Amygdala (tissue), 56 donors: ENCODE measurements at regions not wholly inside any gene's neighbourhood (a gene's known extent, or its start where the extent isn't known, plus 50 kb on each side); places are given as distances from the start of the nearest gene placed in this dataset.
"Not testable (repeated sequence)": the region's sequence is repeated elsewhere in the genome, so short reads cannot be mapped to it uniquely, and the experiment has no call there.

ENCODE experiments used
- DNase-seq, 56 donors: peaks; one replicate each; lab custom pipeline; 2025; lab: John Stamatoyannopoulos, UW

DNA sequence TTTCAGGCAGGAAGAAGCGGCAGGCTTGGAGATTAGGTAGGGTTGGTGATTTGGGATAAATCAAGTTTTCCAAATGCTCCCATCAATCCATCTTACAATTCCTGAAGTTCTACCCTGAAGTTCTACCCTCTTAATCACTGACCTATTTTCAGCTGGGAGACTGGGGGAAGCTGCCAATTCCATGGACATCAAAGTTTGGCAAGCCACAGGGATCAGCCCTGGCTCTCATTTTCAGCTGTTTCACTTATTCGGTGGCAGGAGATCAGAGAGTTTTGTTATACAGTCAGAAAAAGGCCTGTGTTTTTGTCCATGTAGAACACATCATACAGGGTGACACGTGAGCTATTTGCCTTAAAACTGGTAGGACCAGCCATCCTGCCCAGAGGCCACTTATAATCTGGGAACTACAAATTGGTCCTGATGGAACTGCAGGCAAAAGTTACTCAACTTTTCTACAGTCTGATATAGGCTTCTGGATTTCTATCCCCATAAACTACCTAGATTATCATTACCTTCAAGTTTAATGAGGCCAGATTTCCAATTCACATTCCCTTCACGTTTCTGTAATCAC is 112.9 kb upstream of the ZNF746 start:
- DNase-seq: peak in 2 of 56 donors; percentile 8 to 21

- no peak for DNase-seq
Measured at GRCh38 chr7:149608168-149608567, 110.6 kb upstream of the ZNF746 start.

- DNase-seq: no peak
Measured at GRCh38 chr7:149607683-149608082, 110.1 kb upstream of the ZNF746 start.

DNA sequence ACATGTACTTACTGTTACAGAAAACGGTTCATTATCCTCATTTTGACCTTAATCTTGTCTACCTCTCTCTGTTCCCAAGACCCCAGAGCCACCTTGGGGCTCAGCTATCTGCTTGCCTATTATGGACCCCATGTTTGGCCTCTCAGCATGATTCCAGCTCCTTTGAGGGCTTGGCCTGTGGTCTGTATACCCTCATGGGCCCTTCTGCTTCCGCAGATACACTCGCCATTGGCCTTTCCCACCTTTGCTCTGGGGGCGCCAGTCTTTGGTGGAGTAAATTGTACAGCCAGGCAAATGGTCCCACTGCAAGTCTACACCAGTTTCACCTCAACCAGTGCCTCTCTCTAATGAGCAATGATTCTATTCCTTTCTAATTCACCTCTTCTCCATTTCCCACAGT is 109.2 kb upstream of the ZNF746 start:
- DNase-seq: no peak

DNA sequence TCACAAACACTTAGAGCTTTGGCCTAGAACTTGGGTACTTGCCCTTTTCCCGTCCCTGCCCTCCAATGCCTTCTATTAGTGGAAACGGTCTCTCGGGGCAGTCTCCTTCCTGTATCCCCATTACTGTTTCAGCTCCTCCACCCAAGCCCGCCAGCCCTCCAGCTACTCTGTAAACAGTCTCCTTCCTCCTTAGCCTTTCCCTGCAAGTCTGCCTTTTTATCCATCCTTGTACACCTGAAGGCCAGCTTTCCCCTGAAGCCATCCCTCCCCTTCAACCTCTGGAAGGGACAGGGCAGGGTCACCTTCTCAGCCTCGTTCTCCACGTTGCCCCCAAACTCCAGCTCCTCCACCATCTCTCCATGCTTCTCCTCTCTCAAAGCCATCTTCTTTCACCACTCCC is 108.1 kb upstream of the ZNF746 start:
- DNase-seq: no peak

DNA sequence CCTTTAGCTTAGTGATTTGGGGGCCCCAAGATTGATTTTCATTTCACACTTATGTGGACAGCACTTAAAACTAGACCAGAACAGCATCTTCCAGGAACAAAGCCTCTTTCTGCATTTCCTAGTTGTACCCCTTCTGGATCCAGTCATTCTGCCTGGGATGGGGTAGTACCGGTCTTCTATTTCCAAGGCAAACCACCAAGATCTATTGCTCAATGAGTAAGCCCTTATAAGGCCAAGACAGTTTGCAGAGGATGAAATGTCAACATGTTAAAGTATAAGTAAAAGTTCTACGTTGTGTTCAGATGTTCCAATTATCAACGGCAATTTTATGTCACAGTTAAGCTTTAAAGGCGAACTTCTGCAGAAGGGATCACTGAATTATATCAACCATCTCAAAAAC is 106.9 kb upstream of the ZNF746 start:
- no peak for DNase-seq

- not testable (repeated sequence) for DNase-seq
Measured at GRCh38 chr7:149600669-149601330, 103.2 kb upstream of the ZNF746 start.

DNA sequence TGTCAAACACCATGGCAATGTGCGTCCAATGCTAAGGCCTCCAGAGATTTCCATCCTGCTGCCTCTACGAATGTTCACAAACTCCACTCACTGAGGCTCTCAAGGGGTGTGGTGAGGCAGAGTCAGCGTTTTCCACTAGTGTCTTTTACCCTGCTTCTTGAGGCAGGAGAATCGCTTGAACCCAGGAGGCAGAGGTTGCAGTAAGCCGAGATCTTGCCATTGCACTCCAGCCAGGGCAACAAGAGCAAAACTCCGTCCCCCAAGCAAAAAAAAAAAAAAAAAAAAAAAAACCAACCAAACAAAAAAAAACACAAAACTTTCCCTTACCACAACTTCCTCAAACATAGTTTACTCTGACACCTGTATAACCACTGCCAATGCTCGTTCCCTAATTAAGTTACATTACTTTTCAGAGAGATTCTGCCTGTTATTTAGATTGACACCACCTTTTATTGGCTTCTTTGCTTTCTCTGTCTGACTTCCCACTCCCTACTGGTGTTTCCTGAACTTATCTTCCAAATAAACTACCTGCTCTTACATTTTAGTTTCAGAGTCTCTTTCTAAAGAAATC is 102.1 kb upstream of the ZNF746 start:
- DNase-seq: no peak

- DNase-seq: no peak
Measured at GRCh38 chr7:149598721-149599308, 101.2 kb upstream of the ZNF746 start.

DNA sequence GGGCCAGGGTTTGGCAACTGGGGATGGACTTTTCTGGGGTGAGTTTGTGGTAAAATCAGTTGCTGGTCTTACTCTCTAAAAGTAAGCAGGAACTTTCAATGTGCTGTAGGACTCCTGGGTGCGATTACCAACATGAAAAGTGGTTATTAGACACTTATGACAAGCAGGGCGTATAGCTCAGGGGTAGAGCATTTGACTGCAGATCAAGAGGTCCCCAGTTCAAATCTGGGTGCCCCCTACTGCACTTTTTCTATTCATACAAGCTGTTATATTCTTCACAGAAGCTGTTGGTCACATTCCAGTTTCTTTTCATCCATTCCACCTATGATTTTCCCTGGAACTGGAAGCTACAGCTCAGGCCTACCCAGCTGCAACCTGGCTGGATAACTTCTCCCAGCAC is 100.2 kb upstream of the ZNF746 start:
- not testable (repeated sequence) for DNase-seq

DNA sequence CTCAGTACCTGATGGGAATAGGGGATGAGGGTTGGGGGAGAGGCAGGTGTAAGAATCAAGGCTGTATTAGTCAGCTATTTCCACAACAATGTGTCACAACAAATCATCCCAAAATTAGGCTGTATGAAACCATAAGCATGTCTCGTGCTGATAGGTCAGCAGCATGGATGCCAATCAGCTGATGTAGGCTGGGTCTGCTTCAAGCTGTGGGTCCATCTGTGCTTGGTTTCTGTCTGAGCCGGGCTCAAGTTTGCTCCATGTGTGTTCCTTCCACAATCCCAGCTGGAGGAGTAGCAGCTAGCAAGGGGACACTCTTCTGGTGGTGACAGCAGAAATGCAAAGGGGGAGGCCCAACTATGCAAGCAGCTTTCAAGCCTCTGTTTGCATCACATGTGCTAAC is 97.9 kb upstream of the ZNF746 start:
- no peak for DNase-seq

GRCh38 chr7:149595078-149595477 is 97.5 kb upstream of the ZNF746 start:
- no peak for DNase-seq

DNA sequence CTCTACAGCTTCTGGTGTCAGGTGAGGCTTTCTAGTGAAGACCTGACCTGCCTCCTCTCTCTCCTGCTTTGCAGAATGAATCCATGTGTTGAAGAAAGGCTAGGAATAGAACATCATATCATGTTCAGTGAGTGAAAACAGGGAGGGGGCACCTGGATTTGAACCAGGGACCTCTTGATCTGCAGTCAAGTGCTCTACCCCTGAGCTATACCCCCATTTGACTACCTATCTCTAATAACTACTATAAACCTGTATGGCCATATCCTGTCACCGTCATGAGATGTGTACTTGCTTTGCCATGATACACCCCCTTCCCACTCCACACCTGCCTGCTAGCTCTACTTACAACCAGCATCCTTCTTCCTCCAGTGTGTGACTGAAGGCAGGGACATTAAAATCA is 91.3 kb upstream of the ZNF746 start:
- no peak for DNase-seq

DNA sequence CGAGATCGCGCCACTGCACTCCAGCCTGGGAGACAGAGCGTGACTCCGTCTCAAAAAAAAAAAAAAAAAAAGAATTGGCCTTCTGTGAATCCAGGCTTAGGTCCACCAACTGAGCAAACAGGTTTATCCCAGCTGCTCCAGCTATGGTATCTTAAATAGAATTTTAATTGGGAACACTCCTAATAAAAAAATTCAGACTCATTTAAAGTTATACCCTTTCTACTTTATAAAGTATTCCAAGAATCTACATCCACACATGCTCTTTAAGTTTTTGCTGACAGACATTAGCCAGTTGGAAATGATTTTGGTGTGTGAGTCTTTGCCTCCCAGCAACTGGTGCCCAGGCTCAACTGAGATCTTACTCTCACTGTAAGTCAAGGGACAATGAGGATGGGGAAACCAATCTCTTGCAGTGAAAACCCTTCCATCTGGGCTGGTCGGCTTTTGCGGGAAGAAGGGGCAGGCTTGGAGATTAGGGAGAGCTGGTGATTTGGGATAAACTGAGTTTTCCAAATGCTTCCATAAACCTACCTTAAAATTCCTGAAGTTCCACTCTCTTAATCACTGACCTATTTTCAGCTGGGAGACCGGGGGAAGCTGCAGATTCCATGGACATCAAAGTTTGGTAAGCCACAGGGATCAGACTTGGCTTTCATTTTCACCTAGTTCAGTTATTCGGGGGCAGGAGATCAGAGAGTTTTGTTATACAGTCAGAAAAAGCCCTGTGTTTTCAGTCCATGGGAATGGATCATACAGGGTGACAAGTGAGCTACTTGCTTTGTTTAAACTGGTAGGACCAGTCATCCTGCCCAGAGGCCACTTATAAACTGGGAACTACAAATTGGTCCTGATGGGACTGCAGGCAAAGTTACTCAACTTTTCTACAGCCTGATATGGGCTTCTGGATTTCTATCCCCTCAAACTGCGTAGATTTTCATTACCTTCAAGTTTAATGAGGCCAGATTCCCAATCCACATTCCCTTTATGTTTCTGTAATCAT is 89.3 kb upstream of the ZNF746 start:
- DNase-seq: no peak

GRCh38 chr7:149584530-149584929 is 86.9 kb upstream of the ZNF746 start:
- no peak for DNase-seq

- DNase-seq: no peak
Measured at GRCh38 chr7:149584009-149584408, 86.4 kb upstream of the ZNF746 start.

DNA sequence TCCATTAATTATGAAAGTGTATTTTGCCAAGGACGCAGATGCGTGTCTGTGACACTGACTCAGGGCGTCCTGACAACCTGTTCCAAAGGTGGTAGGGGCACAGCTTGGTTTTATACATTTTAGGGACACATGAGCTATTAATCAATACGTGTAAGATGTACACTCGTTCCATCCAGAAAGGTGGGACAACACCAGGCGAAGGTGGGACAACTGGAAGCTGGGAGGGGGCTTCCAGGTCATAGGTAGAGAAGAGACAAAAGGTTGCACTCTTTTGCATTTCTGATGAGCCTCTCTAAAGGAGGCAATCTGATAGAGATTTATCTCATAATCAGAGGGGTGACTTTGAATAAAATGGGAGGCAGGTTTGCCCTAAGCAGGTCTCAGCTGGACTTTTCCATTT is 82.7 kb upstream of the ZNF746 start:
- DNase-seq: no peak

GRCh38 chr7:149579365-149579764 is 81.8 kb upstream of the ZNF746 start:
- not testable (repeated sequence) for DNase-seq

- not testable (repeated sequence) for DNase-seq
Measured at GRCh38 chr7:149574428-149574827, 76.8 kb upstream of the ZNF746 start.

DNA sequence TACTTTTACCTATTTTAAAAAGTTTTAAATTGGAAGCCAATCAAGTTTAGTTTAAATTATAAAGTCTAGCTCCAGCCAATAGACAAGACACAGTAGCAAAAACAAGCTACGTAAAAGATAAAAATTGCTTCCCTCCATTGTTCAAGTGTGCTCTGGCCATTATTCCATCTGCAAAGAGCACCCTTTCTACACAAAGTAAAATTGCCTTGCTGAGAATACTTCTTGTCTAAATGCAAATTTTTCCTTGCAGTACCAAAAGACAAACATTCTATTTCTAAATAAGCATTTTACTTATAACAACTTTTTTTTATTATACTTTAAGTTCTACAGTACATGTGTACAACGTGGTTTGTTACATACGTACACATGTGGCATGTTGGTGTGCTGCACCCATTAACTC is 75.9 kb upstream of the ZNF746 start:
- DNase-seq: no peak

- not testable (repeated sequence) for DNase-seq
Measured at GRCh38 chr7:149572920-149573319, 75.3 kb upstream of the ZNF746 start.
